CD4-positive, alpha-beta T cell treated with Interleukin-15 for 4 hours (primary cell): ENCODE measurements at regions not wholly inside any gene's neighbourhood (a gene's known extent, or its start where the extent isn't known, plus 50 kb on each side); places are given as distances from the start of the nearest gene placed in this dataset.
A peak's percentile ranks its signal among the peaks of the same experiment; 100 is the strongest.

Source experiments
- DNase-seq: peaks from one replicate; pipeline ENCODE4 v3.0.0-alpha.2; 2020; ENCODE audit warnings: low spot score

GRCh38 chr2:136404176-136404575, 286.2 kb upstream of the CXCR4 start:
- no peak for DNase-seq

- no peak for DNase-seq
Observed at GRCh38 chr2:136402281-136402680, 284.3 kb upstream of the CXCR4 start.

- no peak for DNase-seq
Observed at GRCh38 chr2:136399667-136400289, 281.8 kb upstream of the CXCR4 start.

- DNase-seq: no peak
Observed at GRCh38 chr2:136395582-136395981, 277.6 kb upstream of the CXCR4 start.

- no peak for DNase-seq
Observed at GRCh38 chr2:136394136-136395060, 276.4 kb upstream of the CXCR4 start.

GRCh38 chr2:136393514-136393913, 275.6 kb upstream of the CXCR4 start:
- DNase-seq: no peak

- no peak for DNase-seq
Observed at GRCh38 chr2:136392897-136393505, 275.1 kb upstream of the CXCR4 start.

GRCh38 chr2:136389809-136390208, 271.9 kb upstream of the CXCR4 start:
- DNase-seq: no peak

GRCh38 chr2:136386046-136386445, 268.1 kb upstream of the CXCR4 start:
- DNase-seq: no peak

- peak; percentile 69 for DNase-seq
Observed at GRCh38 chr2:136384531-136385303, 266.8 kb upstream of the CXCR4 start.

- no peak for DNase-seq
Observed at GRCh38 chr2:136383167-136383566, 265.2 kb upstream of the CXCR4 start.

- peak; percentile 52 for DNase-seq
Observed at GRCh38 chr2:136381722-136382633, 264.0 kb upstream of the CXCR4 start.

GRCh38 chr2:136381245-136381644, 263.3 kb upstream of the CXCR4 start:
- DNase-seq: no peak

- DNase-seq: peak; percentile 82
Observed at GRCh38 chr2:136378712-136379595, 261.0 kb upstream of the CXCR4 start.

GRCh38 chr2:136377423-136378382, 259.8 kb upstream of the CXCR4 start:
- DNase-seq: no peak

GRCh38 chr2:136376798-136377211, 258.9 kb upstream of the CXCR4 start:
- no peak for DNase-seq

- peak; percentile 22 for DNase-seq
Observed at GRCh38 chr2:136376211-136376610, 258.3 kb upstream of the CXCR4 start.

- DNase-seq: no peak
Observed at GRCh38 chr2:136375017-136375901, 257.3 kb upstream of the CXCR4 start.
